ENCODE measurements at regions not wholly inside any gene's neighbourhood (a gene's known extent, or its start where the extent isn't known, plus 50 kb on each side); places are given as distances from the start of the nearest gene placed in this dataset.

- no peak overlapping the region for H3K4me3 ChIP-seq (ENCODE audit: low read length)
- DNase-seq (ENCODE audit: low read depth), result no peak
- TF ChIP-seq CTCF (IDR thresholded peaks at IDR 0.05; ENCODE audit: insufficient read depth, low read depth, low read length, missing control alignments), result no peak
Measured at GRCh38 chr14:26199096-26199495, 398.7 kb downstream of the NOVA1 start.

GRCh38 chr14:26194816-26195215, 403.0 kb downstream of the NOVA1 start:
- DNase-seq (ENCODE audit: low read depth), result no peak
- no peak overlapping the region for H3K4me3 ChIP-seq (ENCODE audit: low read length)
- no peak for TF ChIP-seq CTCF (IDR thresholded peaks at IDR 0.05; ENCODE audit: insufficient read depth, low read depth, low read length, missing control alignments)

GRCh38 chr14:26191671-26192070, 406.2 kb downstream of the NOVA1 start:
- no peak for DNase-seq (ENCODE audit: low read depth)
- H3K4me3 ChIP-seq (ENCODE audit: low read length), result no peak overlapping the region
- no peak for TF ChIP-seq CTCF (IDR thresholded peaks at IDR 0.05; ENCODE audit: insufficient read depth, low read depth, low read length, missing control alignments)

GRCh38 chr14:26191123-26191522, 406.7 kb downstream of the NOVA1 start:
- DNase-seq (ENCODE audit: low read depth), result no peak
- no peak overlapping the region for H3K4me3 ChIP-seq (ENCODE audit: low read length)
- TF ChIP-seq CTCF (IDR thresholded peaks at IDR 0.05; ENCODE audit: insufficient read depth, low read depth, low read length, missing control alignments), result peak; percentile 20

GRCh38 chr14:26190646-26191045, 407.2 kb downstream of the NOVA1 start:
- peak; percentile 46 for DNase-seq (ENCODE audit: low read depth)
- no peak for TF ChIP-seq CTCF (IDR thresholded peaks at IDR 0.05; ENCODE audit: insufficient read depth, low read depth, low read length, missing control alignments)
- no peak overlapping the region for H3K4me3 ChIP-seq (ENCODE audit: low read length)

- H3K4me3 ChIP-seq (ENCODE audit: low read length), result no peak overlapping the region
- DNase-seq (ENCODE audit: low read depth), result no peak
- no peak for TF ChIP-seq CTCF (IDR thresholded peaks at IDR 0.05; ENCODE audit: insufficient read depth, low read depth, low read length, missing control alignments)
Measured at GRCh38 chr14:26187996-26188620, 409.7 kb downstream of the NOVA1 start.

- TF ChIP-seq CTCF (IDR thresholded peaks at IDR 0.05; ENCODE audit: insufficient read depth, low read depth, low read length, missing control alignments), result no peak
- DNase-seq (ENCODE audit: low read depth), result no peak
- H3K4me3 ChIP-seq (ENCODE audit: low read length), result no peak overlapping the region
Measured at GRCh38 chr14:26180221-26180620, 417.6 kb downstream of the NOVA1 start.

Data from epithelial cell of esophagus (primary cell).